Endothelial cell (in vitro differentiated cells): ENCODE measurements at regions not wholly inside any gene's neighbourhood (a gene's known extent, or its start where the extent isn't known, plus 50 kb on each side); places are given as distances from the start of the nearest gene placed in this dataset.

Source experiments
- DNase-seq: peaks from one replicate; pipeline ENCODE4 v3.0.0; 2021; ENCODE audit warnings: low spot score
- H3K27ac Mint-ChIP-seq: one replicate; pipeline ENCODE4 v1.8.0; 2021; ENCODE audit warnings: mixed read lengths, inconsistent platforms; ENCODE audit not compliant: unreplicated experiment
- H3K27me3 Mint-ChIP-seq: one replicate; pipeline ENCODE4 v1.8.0; 2021; ENCODE audit warnings: mild to moderate bottlenecking, moderate library complexity, mixed read lengths, inconsistent platforms; ENCODE audit not compliant: unreplicated experiment
- H3K36me3 Mint-ChIP-seq: one replicate; pipeline ENCODE4 v1.8.0; 2021; ENCODE audit warnings: mild to moderate bottlenecking, low read depth, mixed read lengths, inconsistent platforms; ENCODE audit not compliant: unreplicated experiment
- H3K4me1 Mint-ChIP-seq: one replicate; pipeline ENCODE4 v1.8.0; 2021; ENCODE audit warnings: mild to moderate bottlenecking, mixed read lengths, inconsistent platforms; ENCODE audit not compliant: unreplicated experiment
- H3K4me3 Mint-ChIP-seq: one replicate; pipeline ENCODE4 v1.8.0; 2021; ENCODE audit warnings: mild to moderate bottlenecking, mixed read lengths, inconsistent platforms; ENCODE audit not compliant: unreplicated experiment
- H3K9me3 Mint-ChIP-seq: one replicate; pipeline ENCODE4 v1.8.0; 2021; ENCODE audit warnings: mixed read lengths, inconsistent platforms; ENCODE audit not compliant: unreplicated experiment
- TF ChIP-seq, protein P1 (sequence below): fragments of 200-600 bp; sonication (generic); IDR thresholded peaks from one replicate; pipeline ENCODE4 v1.5.0; 2021; ENCODE audit warnings: antibody characterized with exemption; ENCODE audit not compliant: unreplicated experiment

DNA sequence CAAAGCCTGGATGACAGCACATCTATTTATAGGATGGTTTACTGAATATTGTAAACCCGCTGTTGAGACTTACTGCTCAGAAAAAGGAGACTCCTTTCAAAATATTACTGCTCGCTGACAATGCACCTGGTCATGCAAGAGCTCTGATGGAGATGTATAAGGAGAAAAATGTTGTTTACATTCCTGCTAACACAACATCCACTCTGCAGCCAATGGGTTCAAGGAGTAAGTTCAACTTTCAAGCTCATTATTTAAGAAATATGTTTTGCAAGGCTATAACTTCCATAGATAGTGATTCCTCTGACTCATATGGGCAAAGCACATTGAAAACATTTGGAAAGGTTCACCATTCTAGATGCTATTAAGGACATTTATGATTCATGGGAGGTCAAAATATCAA, 201.7 kb downstream of the SNAPC1 start:
- TF ChIP-seq, protein P1, sequence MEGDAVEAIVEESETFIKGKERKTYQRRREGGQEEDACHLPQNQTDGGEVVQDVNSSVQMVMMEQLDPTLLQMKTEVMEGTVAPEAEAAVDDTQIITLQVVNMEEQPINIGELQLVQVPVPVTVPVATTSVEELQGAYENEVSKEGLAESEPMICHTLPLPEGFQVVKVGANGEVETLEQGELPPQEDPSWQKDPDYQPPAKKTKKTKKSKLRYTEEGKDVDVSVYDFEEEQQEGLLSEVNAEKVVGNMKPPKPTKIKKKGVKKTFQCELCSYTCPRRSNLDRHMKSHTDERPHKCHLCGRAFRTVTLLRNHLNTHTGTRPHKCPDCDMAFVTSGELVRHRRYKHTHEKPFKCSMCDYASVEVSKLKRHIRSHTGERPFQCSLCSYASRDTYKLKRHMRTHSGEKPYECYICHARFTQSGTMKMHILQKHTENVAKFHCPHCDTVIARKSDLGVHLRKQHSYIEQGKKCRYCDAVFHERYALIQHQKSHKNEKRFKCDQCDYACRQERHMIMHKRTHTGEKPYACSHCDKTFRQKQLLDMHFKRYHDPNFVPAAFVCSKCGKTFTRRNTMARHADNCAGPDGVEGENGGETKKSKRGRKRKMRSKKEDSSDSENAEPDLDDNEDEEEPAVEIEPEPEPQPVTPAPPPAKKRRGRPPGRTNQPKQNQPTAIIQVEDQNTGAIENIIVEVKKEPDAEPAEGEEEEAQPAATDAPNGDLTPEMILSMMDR = no peak
- Mint-ChIP-seq H3K9me3 (no peaks in the 10 kb centered on the region), H3K4me1 (no peaks in the 10 kb centered on the region), H3K4me3 (no peak overlapping the region), H3K36me3 (no peaks in the 10 kb centered on the region), H3K27ac (no peak overlapping the region), H3K27me3 (no peaks in the 10 kb centered on the region)
- DNase-seq = no peak

DNA sequence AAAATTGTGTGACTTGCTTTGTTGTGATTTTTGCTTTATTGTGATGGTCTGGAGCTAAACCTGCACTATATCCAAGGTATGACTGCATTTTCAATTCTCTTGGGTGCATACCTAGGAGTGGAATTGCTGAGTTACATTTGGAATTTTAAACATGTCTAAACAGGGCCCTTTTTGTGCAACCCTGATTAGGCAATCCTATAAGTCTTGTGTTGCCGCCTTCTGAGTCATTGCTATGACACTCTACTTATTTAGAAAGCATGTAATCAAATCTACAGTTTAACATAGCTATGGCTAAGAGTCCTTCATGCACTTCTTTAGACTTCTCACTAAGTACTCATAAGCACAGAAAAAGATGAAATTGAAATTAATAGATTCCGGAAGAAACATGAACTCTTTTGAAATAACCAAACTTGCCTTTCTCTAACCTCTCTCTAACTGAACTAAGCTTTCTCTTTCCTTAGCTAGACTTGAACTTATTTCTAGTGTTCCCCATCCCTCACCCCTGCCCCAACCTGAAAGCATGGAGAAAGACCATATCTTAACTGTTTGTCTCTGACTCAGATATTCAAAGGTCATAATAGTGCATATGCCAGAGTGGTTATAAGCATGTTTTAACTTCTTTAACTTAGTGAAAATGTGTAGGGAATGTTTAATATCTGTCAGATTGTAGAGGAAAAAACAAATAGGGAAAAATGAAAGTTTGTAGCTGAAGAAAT, 203.0 kb downstream of the SNAPC1 start:
- DNase-seq = no peak
- TF ChIP-seq, protein P1 = no peak
- H3K9me3 Mint-ChIP-seq = no peaks in the 10 kb centered on the region
- no peaks in the 10 kb centered on the region for H3K36me3 Mint-ChIP-seq
- H3K4me1 Mint-ChIP-seq = peaks cover 3% of the 10 kb centered on the region
- H3K4me3 Mint-ChIP-seq = no peak overlapping the region
- H3K27me3 Mint-ChIP-seq = no peaks in the 10 kb centered on the region
- no peak overlapping the region for H3K27ac Mint-ChIP-seq

DNA sequence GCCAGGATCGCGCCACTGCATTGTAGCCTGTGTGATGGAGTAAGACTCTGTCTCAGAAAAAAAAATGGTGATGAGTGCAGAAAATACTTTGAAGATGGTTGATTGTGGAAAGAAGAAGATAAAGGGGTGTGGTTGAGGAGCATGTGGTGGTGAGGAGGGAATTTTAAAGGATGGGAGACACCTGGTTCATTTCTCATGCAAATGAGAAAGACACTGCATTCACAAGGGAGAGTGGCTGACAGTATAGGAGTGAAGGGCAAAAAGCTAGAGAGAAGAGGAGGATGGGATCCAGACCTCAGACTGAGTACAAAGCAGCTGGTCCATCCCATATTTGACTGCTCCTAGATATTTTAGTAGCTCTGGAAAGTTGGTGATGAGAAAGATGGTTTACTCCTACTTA, 206.0 kb downstream of the SNAPC1 start:
- no peaks in the 10 kb centered on the region for H3K36me3 Mint-ChIP-seq
- no peak for DNase-seq
- no peak overlapping the region for H3K4me3 Mint-ChIP-seq
- H3K27ac Mint-ChIP-seq = no peak overlapping the region
- TF ChIP-seq, protein P1 = no peak
- H3K9me3 Mint-ChIP-seq = no peaks in the 10 kb centered on the region
- no peaks in the 10 kb centered on the region for H3K27me3 Mint-ChIP-seq
- H3K4me1 Mint-ChIP-seq = peaks cover 6% of the 10 kb centered on the region

DNA sequence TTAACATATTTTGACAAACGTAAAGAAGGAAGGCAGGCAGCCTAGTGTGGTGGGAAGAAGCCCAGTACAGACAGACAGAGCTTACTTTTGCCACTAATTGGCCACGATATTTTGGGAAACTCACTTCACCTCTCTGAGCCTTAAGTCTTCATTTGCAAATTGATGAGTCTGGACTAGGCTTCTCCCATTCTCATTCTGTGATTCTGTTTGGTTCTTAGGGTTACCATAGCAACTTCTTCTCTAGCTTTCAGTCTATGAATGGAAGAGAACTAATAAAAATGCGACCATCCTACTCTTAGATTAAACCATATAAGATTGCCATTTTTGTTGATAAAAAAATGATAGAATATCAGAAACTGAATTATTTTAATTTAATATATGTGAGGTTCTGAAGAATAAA, 210.5 kb downstream of the SNAPC1 start:
- peaks cover 4% of the 10 kb centered on the region for H3K36me3 Mint-ChIP-seq
- DNase-seq = no peak
- no peak overlapping the region for H3K27ac Mint-ChIP-seq
- H3K27me3 Mint-ChIP-seq = peaks cover 1% of the 10 kb centered on the region
- peaks cover 14% of the 10 kb centered on the region for H3K4me1 Mint-ChIP-seq
- TF ChIP-seq, protein P1 = no peak
- H3K9me3 Mint-ChIP-seq = peaks cover 13% of the 10 kb centered on the region
- H3K4me3 Mint-ChIP-seq = no peak overlapping the region

DNA sequence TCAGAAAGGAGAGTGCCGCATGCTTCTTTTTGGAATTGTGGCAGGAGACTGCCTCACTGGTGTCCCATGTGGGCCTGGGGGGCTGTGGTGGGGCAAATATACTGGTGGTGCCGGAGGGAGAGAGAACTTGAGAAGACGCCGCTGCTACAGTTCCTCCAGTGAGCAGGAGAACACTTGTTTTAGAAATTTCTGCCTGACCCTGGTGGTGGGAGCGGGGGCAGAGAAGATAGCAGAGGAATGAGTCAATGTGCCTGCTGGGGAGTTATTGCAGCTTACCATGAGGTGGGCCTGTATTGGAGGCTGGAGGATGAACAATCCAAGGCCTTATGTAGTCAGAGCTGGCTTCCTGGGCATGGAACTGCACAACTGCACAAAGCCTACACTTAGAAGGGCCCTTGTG, 211.8 kb downstream of the SNAPC1 start:
- Mint-ChIP-seq H3K4me1 (peaks cover 14% of the 10 kb centered on the region), H3K36me3 (peaks cover 4% of the 10 kb centered on the region), H3K27ac (no peak overlapping the region), H3K4me3 (no peak overlapping the region), H3K27me3 (peaks cover 1% of the 10 kb centered on the region), H3K9me3 (peaks cover 13% of the 10 kb centered on the region)
- DNase-seq = no peak
- TF ChIP-seq, protein P1 = no peak
